HG02884 (cell line): ENCODE measurements at regions not wholly inside any gene's neighbourhood (a gene's known extent, or its start where the extent isn't known, plus 50 kb on each side); places are given as distances from the start of the nearest gene placed in this dataset.

Experiments
- ATAC-seq: cut with Tn5 transposase; IDR thresholded peaks from one replicate; pipeline ENCODE4 v1.9.1; 2021; ENCODE audit warnings: mild to moderate bottlenecking, moderate library complexity; ENCODE audit not compliant: unreplicated experiment

DNA sequence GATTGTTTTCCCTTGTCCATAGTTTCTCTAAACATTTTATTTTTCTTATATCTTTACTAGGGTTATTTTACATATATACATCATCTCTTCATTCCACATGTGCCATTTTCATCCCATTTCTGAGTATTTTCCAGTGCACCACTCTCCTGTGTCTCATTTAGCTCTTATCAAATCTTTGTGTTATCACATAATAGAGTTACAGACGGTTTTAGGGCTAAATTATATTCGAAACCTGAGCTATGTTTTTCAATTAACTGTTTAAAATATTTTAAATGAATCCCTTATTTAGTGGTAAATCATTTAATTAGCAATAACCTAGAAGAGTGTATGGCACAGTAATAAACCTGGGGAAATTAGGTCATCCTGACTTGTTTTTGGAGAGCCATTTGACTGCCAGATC is 160.4 kb upstream of the DCN start:
- no peak for ATAC-seq

DNA sequence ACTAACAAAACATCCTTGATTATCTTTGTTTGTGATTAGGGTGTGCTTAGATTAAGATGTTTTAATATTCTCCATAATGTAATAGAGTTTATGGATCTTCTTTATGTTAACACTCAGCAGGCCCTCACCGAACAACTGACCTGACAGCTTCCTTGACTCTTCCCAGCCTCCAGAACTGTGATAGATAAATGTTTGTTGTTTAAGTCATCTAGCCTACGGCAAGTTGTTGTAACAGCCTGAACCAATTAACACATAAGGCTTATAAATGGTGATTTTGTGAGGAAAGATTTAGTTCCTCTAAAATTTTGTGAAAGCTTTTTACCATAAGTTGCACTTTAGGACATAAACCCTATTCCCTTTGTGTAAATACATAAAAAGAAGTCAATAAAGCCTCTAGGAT is 156.5 kb upstream of the DCN start:
- ATAC-seq, result no peak

DNA sequence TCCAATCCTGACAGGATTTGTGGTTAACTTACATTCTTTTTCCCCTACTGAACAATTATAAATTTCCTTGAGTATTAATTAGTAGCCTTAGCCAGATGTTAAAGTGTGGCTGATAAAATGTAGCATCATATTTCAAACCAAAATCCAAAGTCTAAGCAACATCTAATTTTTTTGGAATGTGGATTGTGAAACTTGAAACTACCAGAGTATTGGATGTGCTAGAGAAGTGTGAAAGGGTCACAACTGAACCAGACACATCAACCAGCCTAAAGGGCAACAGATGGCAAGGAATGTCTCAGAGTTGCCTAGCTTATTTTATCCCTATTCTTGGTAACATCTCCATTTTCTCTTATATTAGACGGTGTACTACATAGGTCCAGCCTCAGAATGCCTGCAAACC is 153.1 kb upstream of the DCN start:
- no peak for ATAC-seq

DNA sequence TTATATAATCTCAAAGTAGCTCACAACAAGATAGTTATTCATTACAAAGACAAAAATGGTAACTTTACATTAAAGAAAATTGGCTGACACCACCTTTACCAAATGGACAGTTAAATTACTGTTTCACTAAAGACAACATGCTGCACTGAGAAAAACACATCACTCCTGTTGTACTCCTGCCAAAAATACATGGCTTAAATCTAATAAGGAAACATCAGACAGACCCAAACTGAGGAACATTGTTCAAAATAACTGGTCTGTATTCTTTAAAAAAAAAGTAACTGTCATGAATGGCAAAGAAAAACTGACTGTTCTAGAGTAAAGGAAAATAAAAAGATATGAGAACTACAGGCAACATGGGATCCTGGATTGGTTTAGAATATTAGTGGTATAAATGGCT is 151.3 kb upstream of the DCN start:
- ATAC-seq, result no peak

DNA sequence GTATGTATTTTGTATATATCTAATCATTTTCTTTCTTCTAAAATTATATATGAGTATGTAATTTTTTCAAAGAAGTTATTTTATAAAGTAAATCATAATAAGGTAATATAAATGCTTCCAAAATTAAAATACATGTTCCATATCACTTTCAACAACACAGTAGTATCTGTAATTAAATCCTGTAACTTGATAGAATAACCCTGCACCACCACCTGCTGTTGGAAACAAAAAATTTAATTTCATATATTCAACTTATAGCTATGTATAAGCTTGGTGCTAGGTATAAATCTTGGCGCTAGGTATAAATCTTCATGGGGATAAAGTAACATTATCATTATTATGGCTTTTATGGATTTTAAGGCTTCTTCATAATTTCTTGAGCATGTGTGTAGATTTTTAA is 149.7 kb upstream of the DCN start:
- ATAC-seq, result no peak

DNA sequence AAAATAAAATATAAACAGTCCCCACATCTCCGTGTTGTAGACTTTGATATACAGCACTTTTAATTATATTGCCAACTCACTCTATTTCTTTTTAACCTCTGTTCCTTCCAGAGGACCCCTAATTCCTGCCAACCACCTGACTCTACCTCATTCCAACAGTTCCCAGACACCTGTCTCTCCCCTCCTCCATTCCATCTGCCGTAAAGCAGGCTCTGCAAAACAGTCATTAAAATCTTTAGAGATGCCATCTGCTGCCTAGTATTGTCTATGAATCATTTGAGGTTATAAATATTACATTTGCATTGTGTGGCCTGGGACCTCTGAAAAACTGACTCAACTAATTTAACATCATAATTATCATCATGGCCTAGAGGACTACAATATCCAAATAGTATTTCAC is 148.8 kb upstream of the DCN start:
- no peak for ATAC-seq

DNA sequence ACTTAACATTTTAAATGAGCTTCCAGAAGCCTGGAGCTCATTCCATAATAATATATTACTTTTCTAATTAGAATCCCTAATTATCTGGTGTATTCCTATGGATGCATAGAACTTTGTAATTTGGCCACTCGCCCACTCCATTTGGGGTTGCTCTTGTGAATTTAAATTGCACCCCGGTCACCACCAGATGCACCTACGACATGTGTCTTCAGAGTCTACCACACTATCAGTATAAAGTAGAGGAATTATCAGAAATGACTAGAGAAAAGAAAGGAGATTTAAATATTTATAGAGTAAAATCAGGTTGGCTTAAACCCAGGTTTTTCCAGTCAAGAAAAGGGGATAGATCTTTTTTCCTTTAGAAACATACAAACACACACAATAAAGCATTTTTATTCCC is 145.8 kb upstream of the DCN start:
- no peak for ATAC-seq

DNA sequence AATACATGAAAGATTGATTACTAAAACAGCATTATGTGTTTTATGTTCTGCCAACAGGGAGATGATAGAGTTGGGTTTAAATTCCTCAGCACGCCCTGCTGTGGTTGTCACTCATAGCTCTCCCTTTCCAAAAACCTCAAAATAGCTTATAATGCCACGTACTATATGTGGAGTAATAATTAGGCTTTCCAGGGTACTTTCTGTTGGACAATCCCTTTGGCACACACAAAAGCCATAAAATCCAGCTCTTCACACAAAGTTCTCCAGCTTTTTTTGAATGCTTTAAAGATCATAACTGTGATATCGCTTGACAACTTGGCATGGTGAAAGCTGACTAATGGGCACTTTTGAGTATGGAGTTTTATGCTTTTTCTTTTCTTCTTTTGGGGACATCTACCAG is 145.3 kb upstream of the DCN start:
- no peak for ATAC-seq

DNA sequence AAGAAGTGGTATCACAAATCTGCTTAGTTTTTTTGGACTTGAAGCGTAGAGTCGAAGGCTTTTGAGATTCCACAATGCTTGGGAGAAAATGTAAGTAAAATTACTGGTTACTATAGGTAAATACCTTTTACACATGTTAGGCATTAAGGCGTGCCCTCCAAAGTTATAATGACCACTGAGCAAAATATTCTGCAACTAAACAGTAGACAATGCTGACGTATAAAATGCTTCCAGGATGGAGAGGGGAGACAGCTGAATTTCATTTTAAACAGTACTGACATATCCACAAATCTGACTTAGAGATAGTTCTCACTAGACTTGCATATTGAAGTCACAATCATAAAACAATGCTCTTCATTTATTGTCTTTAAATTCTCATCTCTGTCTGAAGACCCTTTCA is 144.5 kb upstream of the DCN start:
- no peak for ATAC-seq

DNA sequence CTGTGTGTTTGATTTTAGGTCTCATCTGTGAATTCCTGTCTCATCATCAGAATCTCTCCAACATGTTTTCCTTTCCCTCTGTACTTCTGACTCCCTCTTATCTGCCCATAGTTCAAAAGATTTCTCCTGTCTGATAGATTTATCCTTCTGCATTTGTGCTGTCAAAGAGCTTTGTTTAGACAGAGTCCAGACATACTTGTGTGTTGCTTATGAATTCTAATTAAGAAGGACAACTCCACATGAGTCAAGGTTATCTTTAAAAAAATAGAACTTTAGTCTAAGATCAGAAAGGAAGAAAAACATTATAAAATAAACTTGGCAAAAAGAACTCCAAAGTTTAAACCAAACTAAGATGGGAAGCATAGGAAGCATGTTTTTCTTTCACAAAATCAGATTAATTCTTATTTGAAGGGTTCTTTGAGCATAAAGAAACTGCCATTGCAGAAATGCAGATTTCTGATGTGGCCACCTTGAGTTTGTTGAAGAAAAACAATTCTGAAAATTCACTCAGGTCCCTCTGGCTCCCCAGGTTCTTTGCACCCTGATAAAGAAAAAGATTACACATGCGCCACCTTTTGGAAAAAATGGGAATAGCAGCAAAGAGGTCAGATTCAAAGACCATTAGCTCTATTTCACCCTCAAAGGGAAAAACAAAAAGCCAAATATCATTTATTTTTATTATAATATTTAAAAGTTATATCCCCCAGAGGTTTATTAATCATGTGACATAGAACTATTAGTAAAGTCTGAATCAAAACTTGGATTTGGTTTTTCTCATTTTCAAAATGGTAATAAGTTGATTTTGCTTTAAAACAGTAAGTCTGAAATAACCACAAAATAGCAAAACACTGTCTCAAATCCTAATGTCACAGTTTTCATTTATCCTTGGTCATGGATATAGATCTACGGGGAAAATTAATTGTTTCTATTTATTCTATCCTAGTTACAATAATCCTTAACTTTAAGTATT is 143.7 kb upstream of the DCN start:
- peak; percentile 75 for ATAC-seq

DNA sequence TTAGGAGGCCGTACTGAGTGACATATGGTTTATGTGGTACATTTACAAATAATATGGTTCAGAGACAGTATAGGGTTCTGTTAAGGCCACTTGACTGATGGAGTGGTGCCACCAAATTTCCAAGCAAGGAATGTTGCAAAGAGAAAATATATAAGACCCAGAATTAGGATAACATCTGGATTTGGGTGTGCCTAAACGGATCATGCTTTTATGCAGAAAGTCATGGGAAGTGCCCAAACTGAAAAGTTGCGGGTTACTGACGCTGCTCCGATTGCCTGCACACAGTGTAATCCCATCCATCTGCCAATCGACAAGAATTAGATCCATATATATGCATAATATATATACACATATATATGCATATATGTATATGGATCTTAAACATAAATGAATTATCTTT is 138.4 kb upstream of the DCN start:
- ATAC-seq, result no peak

DNA sequence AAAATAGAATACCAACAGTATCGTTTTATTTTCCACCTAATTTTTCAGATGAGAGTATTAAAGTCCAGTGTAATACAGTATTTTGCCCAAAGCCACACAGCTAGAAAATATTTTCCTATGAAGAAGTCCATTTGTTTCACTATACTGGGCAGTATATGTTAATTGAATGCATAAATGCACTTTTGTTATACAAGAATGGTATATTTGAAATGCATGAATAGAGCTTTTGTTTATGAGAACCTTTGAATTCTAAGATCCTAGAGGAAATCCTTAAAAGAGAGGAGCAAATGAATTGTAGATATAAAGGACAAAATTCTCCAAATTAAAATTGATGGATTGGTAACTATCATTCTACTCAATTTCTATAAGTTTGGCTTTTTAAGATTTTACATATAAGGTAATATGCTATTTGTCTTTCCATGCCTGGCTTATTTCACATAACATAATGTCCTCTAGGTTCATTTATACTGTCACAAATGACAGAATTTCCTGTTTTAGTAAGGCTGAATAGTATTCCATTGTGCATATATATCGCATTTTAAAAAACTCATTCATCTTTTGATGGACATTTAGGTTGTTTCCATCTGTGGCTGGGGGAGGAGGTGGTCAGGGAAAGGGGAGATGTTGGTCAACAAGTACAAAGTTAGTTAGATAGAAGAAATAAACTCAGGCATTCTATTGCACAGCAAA is 136.6 kb upstream of the DCN start:
- ATAC-seq, result no peak

DNA sequence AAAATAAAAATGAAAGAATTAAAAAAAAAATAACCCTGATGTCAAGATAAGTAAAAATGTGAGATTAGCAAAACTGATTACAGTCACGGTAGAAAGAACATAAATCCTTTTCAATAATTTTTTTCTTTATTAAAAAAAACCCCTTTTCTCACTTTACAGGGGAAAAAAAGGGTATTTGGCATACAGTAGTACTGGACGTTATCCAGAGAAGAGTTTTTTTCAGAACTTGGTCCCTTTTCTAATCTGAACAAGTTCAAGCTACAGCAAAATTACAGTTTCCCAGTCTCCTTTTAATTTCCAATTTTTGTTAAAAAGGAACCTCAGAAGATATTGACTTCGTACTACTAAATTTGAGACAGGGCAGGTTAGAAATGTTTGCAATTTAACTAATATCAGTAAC is 134.7 kb upstream of the DCN start:
- no peak for ATAC-seq

DNA sequence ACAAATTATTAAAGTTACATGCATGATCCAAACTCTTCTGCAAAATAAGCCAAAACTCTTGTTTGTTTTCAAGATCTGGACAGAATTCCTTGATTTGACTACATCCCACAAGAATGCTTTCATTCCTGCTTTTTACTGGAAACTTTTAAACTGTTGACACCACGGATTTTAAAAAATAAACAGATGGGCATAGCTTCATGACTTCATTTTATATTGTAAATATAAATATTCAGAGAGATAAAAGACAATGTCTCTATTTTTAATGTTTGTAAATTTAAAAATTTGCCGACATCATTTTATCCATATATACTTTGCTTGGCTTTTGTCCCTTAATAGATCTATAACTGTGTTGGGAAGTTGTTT is 134.3 kb upstream of the DCN start:
- no peak for ATAC-seq

DNA sequence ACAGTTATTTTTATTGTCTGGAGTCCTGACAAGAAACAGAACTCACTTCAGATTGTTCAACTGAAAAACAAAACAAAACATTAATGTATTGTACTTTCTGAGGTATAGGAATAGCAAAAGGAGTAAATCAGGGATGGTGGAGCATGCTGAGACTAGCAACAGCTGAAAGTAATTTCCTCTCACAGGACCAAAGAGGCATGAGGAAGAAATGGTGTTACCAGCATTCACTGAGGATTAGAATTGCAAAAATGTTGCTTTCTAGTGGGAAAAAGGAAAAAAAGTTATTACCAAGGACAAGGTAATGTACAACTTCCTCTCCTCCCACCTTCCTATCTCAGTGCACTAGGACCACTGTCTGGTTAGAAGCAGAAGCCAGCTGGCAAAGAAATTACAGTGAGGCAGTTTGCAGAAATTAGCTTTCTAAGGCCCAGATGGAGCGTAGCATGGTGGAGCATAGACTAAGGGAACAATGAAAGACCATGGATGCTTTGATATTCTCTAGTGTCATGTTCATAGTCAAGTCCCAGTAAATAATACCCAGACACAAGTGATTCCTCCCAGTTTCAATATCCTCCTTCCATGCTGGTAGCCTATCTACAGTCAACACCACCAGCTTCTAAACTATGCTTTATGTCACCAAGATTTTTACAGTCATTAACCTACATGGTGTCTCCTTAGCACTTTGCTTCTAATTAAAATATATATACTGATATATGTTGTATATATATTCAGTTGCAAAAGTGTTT is 133.7 kb upstream of the DCN start:
- ATAC-seq, result no peak

DNA sequence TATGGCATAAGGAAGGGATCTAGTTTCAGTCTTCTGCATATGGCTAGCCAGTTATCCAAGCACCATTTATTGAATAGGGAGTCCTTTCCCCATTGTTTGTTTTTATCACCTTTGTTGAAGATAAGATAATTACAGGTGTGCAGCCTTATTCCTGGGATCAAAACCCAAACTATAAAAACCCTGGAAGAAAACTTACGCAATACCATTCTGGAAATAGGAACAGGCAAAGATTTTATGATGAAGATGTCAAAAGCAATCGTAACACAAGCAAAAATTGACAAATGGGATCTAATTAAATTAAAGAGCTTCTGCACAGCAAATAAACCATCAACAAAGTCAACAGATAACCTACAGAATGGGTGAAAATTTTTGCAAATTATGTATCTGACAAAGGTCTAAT is 128.5 kb upstream of the DCN start:
- ATAC-seq, result no peak

DNA sequence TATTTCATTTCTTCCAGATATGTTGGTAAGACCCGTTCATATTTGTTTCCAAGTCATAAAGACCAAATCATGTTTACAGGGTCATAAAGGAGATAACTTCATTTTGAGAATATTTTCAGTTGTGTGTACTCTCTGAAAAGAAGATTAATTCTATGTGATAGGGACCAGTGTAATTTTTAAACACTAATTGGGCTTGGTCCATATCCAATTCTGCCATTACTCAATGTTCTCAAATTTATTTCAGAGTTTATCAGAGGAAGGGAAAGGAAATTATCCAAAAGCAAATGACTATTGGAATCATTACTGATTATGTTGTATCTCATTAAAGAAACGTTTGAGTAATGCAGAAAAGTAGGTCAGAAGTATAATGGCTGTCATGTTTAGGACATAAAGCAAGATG is 126.8 kb upstream of the DCN start:
- ATAC-seq, result no peak

DNA sequence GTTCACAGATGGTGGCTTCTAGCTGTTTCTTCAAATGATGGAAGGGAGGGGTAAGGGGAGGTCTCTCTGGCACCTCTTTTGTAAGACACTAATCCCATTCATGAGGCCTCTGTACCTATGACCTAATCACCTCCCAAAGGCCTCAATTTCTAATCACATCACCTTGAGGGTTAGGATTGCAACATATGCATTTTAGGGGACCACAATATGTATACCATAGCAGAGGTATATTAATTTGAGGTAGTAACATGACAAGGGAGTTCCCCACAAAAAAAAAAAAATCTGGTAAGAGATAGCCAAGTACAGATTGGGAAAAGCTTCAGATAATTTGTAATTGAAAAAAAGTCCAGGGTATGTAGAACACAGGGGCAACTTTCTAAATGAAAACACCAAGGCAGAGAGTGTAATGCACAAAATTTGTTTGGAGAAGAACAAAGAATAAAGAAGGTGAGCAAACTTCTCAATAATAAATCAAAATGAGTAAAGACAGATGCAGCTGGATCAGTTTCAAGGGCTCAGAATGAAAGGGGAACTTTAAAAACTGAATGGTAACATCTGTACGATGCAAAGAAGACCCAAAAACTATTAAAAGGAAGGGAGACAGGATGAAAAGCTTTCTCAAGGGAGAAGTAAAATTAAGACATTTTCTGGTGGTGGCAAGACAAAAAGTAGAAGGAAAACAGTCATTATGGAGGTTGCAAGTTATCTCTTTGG is 125.5 kb upstream of the DCN start:
- ATAC-seq, result no peak

DNA sequence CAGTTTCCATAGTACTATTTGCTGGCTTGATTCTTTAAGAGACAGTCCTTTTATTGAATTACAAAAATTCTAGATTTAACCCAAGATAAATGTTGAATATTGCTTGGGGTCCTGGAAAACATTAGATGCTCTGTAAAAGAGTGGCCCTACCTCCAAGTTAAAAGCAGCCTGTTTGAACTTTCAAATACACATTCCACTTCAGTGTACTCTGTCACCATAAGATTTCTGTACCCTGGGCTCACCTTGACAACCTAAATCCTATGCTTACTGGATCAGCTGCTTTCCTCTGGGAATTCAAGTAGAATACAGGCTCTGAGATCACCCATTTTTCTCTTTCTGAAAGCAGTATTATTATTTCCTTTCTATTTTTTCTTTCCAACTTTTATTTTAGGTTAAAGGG is 107.7 kb upstream of the DCN start:
- no peak for ATAC-seq

DNA sequence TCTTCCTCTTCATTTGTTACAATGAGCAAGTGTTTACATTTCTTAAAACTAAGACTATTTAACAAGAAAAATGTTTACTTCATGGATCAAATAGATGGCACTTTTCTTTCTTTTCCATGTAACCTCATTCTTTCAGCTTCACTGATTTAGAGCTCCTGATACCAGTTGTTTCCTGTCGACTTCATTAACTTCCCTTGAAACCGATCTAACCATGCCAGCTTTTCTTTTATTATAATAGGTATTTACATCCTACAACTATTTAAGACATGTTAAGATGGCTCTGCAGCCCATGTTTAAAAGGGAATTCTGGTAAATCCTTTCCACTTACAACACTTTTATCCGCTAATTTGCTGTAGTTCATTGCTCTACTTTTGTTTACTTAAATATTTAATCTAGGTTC is 107.3 kb upstream of the DCN start:
- ATAC-seq, result no peak

DNA sequence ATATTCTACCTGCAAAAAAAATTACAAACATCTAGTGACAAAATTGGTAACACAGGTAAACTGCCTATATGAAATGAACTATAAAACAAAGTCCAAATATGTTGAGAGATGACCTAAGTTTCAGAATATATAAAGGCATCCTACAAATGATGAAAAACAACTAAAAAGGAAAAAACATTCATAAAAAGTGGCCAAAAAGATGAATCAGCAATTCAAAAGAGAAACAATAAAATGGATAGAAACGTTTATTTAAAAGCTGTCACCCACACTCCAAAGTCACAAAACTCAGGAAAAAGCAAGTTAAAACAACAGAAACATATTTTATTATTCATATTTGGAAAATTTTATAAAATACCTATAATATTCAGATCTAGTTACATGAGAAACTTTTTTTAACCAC is 106.5 kb upstream of the DCN start:
- no peak for ATAC-seq
